ENCODE measurements at regions not wholly inside any gene's neighbourhood (a gene's known extent, or its start where the extent isn't known, plus 50 kb on each side); places are given as distances from the start of the nearest gene placed in this dataset.

GRCh38 chr21:19458295-19458694, 1054.7 kb upstream of the TMPRSS15 start:
- no peak for DNase-seq (ENCODE audit: low spot score in 2 of 2, unreplicated experiment in 2 of 2)
- TF ChIP-seq, protein P1, sequence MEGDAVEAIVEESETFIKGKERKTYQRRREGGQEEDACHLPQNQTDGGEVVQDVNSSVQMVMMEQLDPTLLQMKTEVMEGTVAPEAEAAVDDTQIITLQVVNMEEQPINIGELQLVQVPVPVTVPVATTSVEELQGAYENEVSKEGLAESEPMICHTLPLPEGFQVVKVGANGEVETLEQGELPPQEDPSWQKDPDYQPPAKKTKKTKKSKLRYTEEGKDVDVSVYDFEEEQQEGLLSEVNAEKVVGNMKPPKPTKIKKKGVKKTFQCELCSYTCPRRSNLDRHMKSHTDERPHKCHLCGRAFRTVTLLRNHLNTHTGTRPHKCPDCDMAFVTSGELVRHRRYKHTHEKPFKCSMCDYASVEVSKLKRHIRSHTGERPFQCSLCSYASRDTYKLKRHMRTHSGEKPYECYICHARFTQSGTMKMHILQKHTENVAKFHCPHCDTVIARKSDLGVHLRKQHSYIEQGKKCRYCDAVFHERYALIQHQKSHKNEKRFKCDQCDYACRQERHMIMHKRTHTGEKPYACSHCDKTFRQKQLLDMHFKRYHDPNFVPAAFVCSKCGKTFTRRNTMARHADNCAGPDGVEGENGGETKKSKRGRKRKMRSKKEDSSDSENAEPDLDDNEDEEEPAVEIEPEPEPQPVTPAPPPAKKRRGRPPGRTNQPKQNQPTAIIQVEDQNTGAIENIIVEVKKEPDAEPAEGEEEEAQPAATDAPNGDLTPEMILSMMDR (IDR thresholded peaks at IDR 0.05; ENCODE audit: unreplicated experiment), result no peak
- H3K9me3 Mint-ChIP-seq, result peaks cover 6% of the 10 kb centered on the region
- peaks cover 15% of the 10 kb centered on the region for H3K4me1 Mint-ChIP-seq
- no peaks in the 10 kb centered on the region for H3K36me3 Mint-ChIP-seq
- H3K4me3 Mint-ChIP-seq, result no peak overlapping the region
- no peaks in the 10 kb centered on the region for H3K27me3 Mint-ChIP-seq (ENCODE audit: low read depth)
- no peak overlapping the region for H3K27ac Mint-ChIP-seq

DNA sequence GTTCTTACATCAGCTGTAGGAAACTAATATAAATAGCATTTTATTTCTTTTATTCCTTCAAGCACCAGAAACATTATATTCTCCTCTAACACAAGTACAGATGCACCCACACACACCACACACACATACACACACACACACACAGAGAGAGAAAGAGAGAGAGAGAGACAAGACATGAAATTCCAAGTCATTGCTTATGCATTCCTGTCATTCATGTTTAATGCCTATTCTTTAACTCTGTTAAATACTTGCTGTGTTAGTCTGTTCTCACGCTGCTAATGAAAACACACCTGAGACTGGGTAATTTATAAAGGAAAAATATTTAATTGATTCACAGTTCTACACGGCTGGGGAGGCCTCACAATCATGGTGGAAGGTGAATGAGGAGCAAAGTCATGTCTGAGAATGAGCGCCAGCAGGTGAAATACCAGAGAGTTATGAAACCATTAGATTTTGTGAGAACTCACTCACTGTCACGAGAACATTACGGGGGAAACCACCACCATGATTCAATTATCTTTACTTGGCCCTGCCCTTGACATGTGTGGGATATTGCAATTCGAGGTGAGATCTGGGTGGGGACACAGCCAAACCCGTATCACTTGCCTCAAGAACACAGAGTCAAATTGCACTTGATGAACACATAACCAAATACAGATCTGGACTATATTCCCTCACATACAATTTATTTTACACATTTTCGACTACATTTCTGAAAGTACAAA, 1058.1 kb upstream of the TMPRSS15 start:
- Mint-ChIP-seq H3K4me3 (no peak overlapping the region), H3K4me1 (peaks cover 20% of the 10 kb centered on the region), H3K27ac (peak overlapping the region; percentile 71), H3K27me3 (ENCODE audit: low read depth) (no peaks in the 10 kb centered on the region), H3K36me3 (no peaks in the 10 kb centered on the region), H3K9me3 (peaks cover 6% of the 10 kb centered on the region)
- no peak for DNase-seq (ENCODE audit: low spot score in 2 of 2, unreplicated experiment in 2 of 2)
- TF ChIP-seq, protein P1 (IDR thresholded peaks at IDR 0.05; ENCODE audit: unreplicated experiment), result no peak

GRCh38 chr21:19463966-19464365, 1060.4 kb upstream of the TMPRSS15 start:
- Mint-ChIP-seq H3K9me3 (peaks cover 6% of the 10 kb centered on the region), H3K27ac (no peak overlapping the region), H3K4me1 (peaks cover 20% of the 10 kb centered on the region), H3K27me3 (ENCODE audit: low read depth) (no peaks in the 10 kb centered on the region), H3K36me3 (no peaks in the 10 kb centered on the region), H3K4me3 (no peak overlapping the region)
- TF ChIP-seq, protein P1 (IDR thresholded peaks at IDR 0.05; ENCODE audit: unreplicated experiment), result no peak
- no peak for DNase-seq (ENCODE audit: low spot score in 2 of 2, unreplicated experiment in 2 of 2)

- Mint-ChIP-seq H3K9me3 (peaks cover 30% of the 10 kb centered on the region), H3K27ac (no peak overlapping the region), H3K27me3 (ENCODE audit: low read depth) (no peaks in the 10 kb centered on the region), H3K4me1 (no peaks in the 10 kb centered on the region), H3K36me3 (no peaks in the 10 kb centered on the region), H3K4me3 (no peak overlapping the region)
- DNase-seq (ENCODE audit: low spot score in 2 of 2, unreplicated experiment in 2 of 2), result no peak
- TF ChIP-seq, protein P1 (IDR thresholded peaks at IDR 0.05; ENCODE audit: unreplicated experiment), result no peak
Measured at GRCh38 chr21:19468991-19469715, 1065.6 kb upstream of the TMPRSS15 start.

DNA sequence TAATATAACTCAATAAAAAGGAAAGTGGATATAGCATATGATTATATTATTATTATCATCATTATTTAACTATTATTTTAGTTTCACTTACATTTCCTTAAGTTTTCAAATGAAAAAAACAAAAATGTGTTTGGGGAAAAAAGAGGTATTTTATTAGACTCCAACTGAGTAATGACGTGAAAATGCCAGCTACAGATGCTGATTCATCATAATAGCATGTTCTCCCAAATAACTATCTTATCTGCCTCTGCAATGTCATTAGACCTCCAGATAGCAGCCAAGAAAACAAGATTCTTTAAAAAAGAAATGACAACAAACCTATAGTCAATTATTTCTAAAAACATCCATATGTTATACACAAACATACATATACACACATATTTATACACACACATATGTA, 1071.9 kb upstream of the TMPRSS15 start:
- no peak for DNase-seq (ENCODE audit: low spot score in 2 of 2, unreplicated experiment in 2 of 2)
- Mint-ChIP-seq H3K27me3 (ENCODE audit: low read depth) (no peaks in the 10 kb centered on the region), H3K36me3 (peaks cover 8% of the 10 kb centered on the region), H3K27ac (no peak overlapping the region), H3K4me1 (no peaks in the 10 kb centered on the region), H3K9me3 (peaks cover 41% of the 10 kb centered on the region), H3K4me3 (no peak overlapping the region)
- TF ChIP-seq, protein P1 (IDR thresholded peaks at IDR 0.05; ENCODE audit: unreplicated experiment), result no peak

All from mesothelial cell of epicardium (in vitro differentiated cells).